Keratinocyte (primary cell): ENCODE measurements at regions not wholly inside any gene's neighbourhood (a gene's known extent, or its start where the extent isn't known, plus 50 kb on each side); places are given as distances from the start of the nearest gene placed in this dataset.

Source experiments
- DNase-seq: peaks from one replicate; pipeline ENCODE4 v3.0.0-alpha.2; 2011; ENCODE audit warnings: low read depth, missing footprints, low spot score
- FAIRE-seq: peaks from 2 replicates; lab custom pipeline; 2011; peaks lifted over from hg19 to GRCh38; lab: Jason Lieb, UNC
- H2AFZ ChIP-seq: 2 replicates; pipeline ENCODE4 v1.6.0; 2012; ENCODE audit warnings: low read length, control low read depth, inconsistent platforms; ENCODE audit not compliant: control insufficient read depth
- H3K27ac ChIP-seq: 2 replicates; pipeline ENCODE4 v1.5.1; 2011; ENCODE audit warnings: low read length; ENCODE audit not compliant: control insufficient read depth, insufficient read depth
- H3K27me3 ChIP-seq: 3 replicates; pipeline ENCODE4 v1.6.0; 2011; ENCODE audit warnings: low read length; ENCODE audit not compliant: control insufficient read depth, insufficient read depth; ENCODE audit errors: extremely low read depth
- H3K36me3 ChIP-seq, 2 experiments: 2 replicates in 1 of 2; 3 replicates in 1 of 2; pipeline ENCODE4 v1.5.1; 2011; ENCODE audit warnings: low read length in 2 of 2, mild to moderate bottlenecking in 1 of 2; ENCODE audit not compliant: control insufficient read depth in 2 of 2, insufficient read depth in 2 of 2; ENCODE audit errors: extremely low read depth in 1 of 2
- H3K4me1 ChIP-seq: 3 replicates; pipeline ENCODE4 v1.5.1; 2011; ENCODE audit warnings: low read length; ENCODE audit not compliant: control insufficient read depth, insufficient read depth; ENCODE audit errors: extremely low read depth
- H3K4me2 ChIP-seq: 3 replicates; pipeline ENCODE4 v1.6.0; 2011; ENCODE audit warnings: low read depth, low read length; ENCODE audit not compliant: control insufficient read depth, insufficient read depth; ENCODE audit errors: extremely low read depth
- H3K4me3 ChIP-seq, 3 experiments: fragments of 200-600 bp in 1 of 3; sonication (generic) in 1 of 3; 2 replicates in 2 of 3; 3 replicates in 1 of 3; pipeline ENCODE4 v1.5.1; 2011 to 2016; ENCODE audit warnings: low read length in 3 of 3, mild to moderate bottlenecking in 3 of 3, control low read depth in 2 of 3, inconsistent platforms in 1 of 3, low read depth in 1 of 3, mixed read lengths in 1 of 3, mixed run types in 1 of 3, moderate library complexity in 1 of 3; ENCODE audit not compliant: control insufficient read depth in 2 of 3, insufficient read depth in 2 of 3; ENCODE audit errors: extremely low read depth in 1 of 3
- H3K79me2 ChIP-seq: 2 replicates; pipeline ENCODE4 v1.6.0; 2012; ENCODE audit warnings: low read length; ENCODE audit not compliant: control insufficient read depth, insufficient read depth
- H3K9ac ChIP-seq: 3 replicates; pipeline ENCODE4 v1.6.0; 2011; ENCODE audit warnings: low read length; ENCODE audit not compliant: control insufficient read depth, insufficient read depth; ENCODE audit errors: extremely low read depth
- H3K9me1 ChIP-seq: 3 replicates; pipeline ENCODE4 v1.6.0; 2011; ENCODE audit warnings: low read length; ENCODE audit not compliant: control insufficient read depth, insufficient read depth; ENCODE audit errors: extremely low read depth
- H3K9me3 ChIP-seq: 2 replicates; pipeline ENCODE4 v1.5.1; 2012; ENCODE audit warnings: low read depth, low read length; ENCODE audit not compliant: control insufficient read depth
- H4K20me1 ChIP-seq: 3 replicates; pipeline ENCODE4 v1.6.0; 2011; ENCODE audit warnings: low read length; ENCODE audit not compliant: control insufficient read depth, insufficient read depth; ENCODE audit errors: extremely low read depth
- EZH2 ChIP-seq: IDR thresholded peaks from one replicate; pipeline ENCODE4 v1.6.1; 2012; ENCODE audit warnings: inconsistent platforms, mild to moderate bottlenecking, low read length, moderate library complexity
- dilution Hi-C: fragments of 300-500 bp; cut with MboI; formaldehyde crosslinking; loops from one replicate; pipeline ENCODE4 v1.7.0; 2020; ENCODE audit warnings: low sequenced_read_pairs; ENCODE audit not compliant: extremely low pct_ligation_motif_present
- TF ChIP-seq, protein P1 (sequence below), 3 experiments: IDR thresholded peaks in 1 of 3; conservative IDR thresholded peaks in 1 of 3; optimal IDR thresholded peaks in 1 of 3; 2 replicates in 2 of 3; 3 replicates in 1 of 3; pipeline versions ENCODE3 to v1.5.1; 2011; ENCODE audit warnings: low read length in 3 of 3, mild to moderate bottlenecking in 3 of 3, moderate library complexity in 2 of 3, control low read depth in 1 of 3, inconsistent platforms in 1 of 3; ENCODE audit not compliant: insufficient read depth in 2 of 3; ENCODE audit errors: extremely low read depth in 1 of 3

GRCh38 chr4:177163532-177163931 lies 146.1 kb upstream of the NEIL3 start:
- Histone ChIP-seq H3K79me2 (no peaks in the 10 kb centered on the region), H3K4me3 (no peak overlapping the region), H3K9me1 (no peaks in the 10 kb centered on the region), H4K20me1 (no peaks in the 10 kb centered on the region), H3K4me1 (no peaks in the 10 kb centered on the region), H3K9me3 (no peaks in the 10 kb centered on the region), H3K27me3 (peaks cover 6% of the 10 kb centered on the region), H3K36me3 (no peaks in the 10 kb centered on the region), H3K4me2 (no peak overlapping the region), H3K27ac (no peak overlapping the region), H3K9ac (no peak overlapping the region), H2AFZ (no peak overlapping the region)
- DNase-seq (no peak), FAIRE-seq (no peak)
- TF ChIP-seq EZH2, result no peak
- TF ChIP-seq, protein P1, sequence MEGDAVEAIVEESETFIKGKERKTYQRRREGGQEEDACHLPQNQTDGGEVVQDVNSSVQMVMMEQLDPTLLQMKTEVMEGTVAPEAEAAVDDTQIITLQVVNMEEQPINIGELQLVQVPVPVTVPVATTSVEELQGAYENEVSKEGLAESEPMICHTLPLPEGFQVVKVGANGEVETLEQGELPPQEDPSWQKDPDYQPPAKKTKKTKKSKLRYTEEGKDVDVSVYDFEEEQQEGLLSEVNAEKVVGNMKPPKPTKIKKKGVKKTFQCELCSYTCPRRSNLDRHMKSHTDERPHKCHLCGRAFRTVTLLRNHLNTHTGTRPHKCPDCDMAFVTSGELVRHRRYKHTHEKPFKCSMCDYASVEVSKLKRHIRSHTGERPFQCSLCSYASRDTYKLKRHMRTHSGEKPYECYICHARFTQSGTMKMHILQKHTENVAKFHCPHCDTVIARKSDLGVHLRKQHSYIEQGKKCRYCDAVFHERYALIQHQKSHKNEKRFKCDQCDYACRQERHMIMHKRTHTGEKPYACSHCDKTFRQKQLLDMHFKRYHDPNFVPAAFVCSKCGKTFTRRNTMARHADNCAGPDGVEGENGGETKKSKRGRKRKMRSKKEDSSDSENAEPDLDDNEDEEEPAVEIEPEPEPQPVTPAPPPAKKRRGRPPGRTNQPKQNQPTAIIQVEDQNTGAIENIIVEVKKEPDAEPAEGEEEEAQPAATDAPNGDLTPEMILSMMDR (optimal IDR thresholded peaks at IDR 0.05 in 1 of 3, IDR thresholded peaks at IDR 0.05 in 1 of 3, conservative IDR thresholded peaks at IDR 0.05 in 1 of 3; ENCODE audit: extremely low read depth in 1 of 3, insufficient read depth in 2 of 3, low read length in 3 of 3), result no peak
- dilution Hi-C loops, result no loop called here

GRCh38 chr4:177171588-177171987 lies 138.1 kb upstream of the NEIL3 start:
- no peak for FAIRE-seq
- DNase-seq, result no peak
- Histone ChIP-seq H2AFZ (no peak overlapping the region), H3K9ac (no peak overlapping the region), H3K4me3 (no peak overlapping the region), H3K27me3 (no peaks in the 10 kb centered on the region), H3K4me2 (no peak overlapping the region), H4K20me1 (no peaks in the 10 kb centered on the region), H3K36me3 (no peaks in the 10 kb centered on the region), H3K9me1 (no peaks in the 10 kb centered on the region), H3K27ac (no peak overlapping the region), H3K4me1 (no peaks in the 10 kb centered on the region), H3K9me3 (no peaks in the 10 kb centered on the region), H3K79me2 (no peaks in the 10 kb centered on the region)
- dilution Hi-C loops, result no loop called here
- no peak for TF ChIP-seq EZH2
- TF ChIP-seq, protein P1 (optimal IDR thresholded peaks at IDR 0.05 in 1 of 3, IDR thresholded peaks at IDR 0.05 in 1 of 3, conservative IDR thresholded peaks at IDR 0.05 in 1 of 3; ENCODE audit: extremely low read depth in 1 of 3, insufficient read depth in 2 of 3, low read length in 3 of 3), result no peak
